Hippocampal formation (tissue), 2 donors: ENCODE measurements at regions not wholly inside any gene's neighbourhood (a gene's known extent, or its start where the extent isn't known, plus 50 kb on each side); places are given as distances from the start of the nearest gene placed in this dataset.
A peak's percentile ranks its signal among the peaks of the same experiment; 100 is the strongest.

Source experiments
- DNase-seq, 2 donors: peaks; one replicate each; lab custom pipeline; 2025; lab: John Stamatoyannopoulos, UW

- DNase-seq, result no peak
Measured at GRCh38 chr6:170083236-170084051, 207.4 kb downstream of the DLL1 start.

- no peak for DNase-seq
Measured at GRCh38 chr6:170082531-170083187, 208.2 kb downstream of the DLL1 start.

GRCh38 chr6:170082067-170082466 lies 208.8 kb downstream of the DLL1 start:
- no peak for DNase-seq

- DNase-seq, result no peak
Measured at GRCh38 chr6:170081556-170081955, 209.3 kb downstream of the DLL1 start.

- DNase-seq, result peak in 1 of 2 donors; percentile 39
Measured at GRCh38 chr6:170080828-170081371, 210.0 kb downstream of the DLL1 start.

GRCh38 chr6:170080169-170080827 lies 210.6 kb downstream of the DLL1 start:
- DNase-seq, result no peak

- DNase-seq, result no peak
Measured at GRCh38 chr6:170076466-170077165, 214.3 kb downstream of the DLL1 start.

- no peak for DNase-seq
Measured at GRCh38 chr6:170075659-170076223, 215.1 kb downstream of the DLL1 start.

- no peak for DNase-seq
Measured at GRCh38 chr6:170074907-170075306, 216.0 kb downstream of the DLL1 start.

- DNase-seq, result no peak
Measured at GRCh38 chr6:170074435-170074834, 216.4 kb downstream of the DLL1 start.

- no peak for DNase-seq
Measured at GRCh38 chr6:170073846-170074245, 217.0 kb downstream of the DLL1 start.

GRCh38 chr6:170072246-170072645 lies 218.6 kb downstream of the DLL1 start:
- no peak for DNase-seq

- DNase-seq, result no peak
Measured at GRCh38 chr6:170069611-170070010, 221.3 kb downstream of the DLL1 start.

GRCh38 chr6:170068496-170068895 lies 222.4 kb downstream of the DLL1 start:
- no peak for DNase-seq

GRCh38 chr6:170067923-170068360 lies 222.9 kb downstream of the DLL1 start:
- DNase-seq, result no peak

GRCh38 chr6:170067181-170067641 lies 223.7 kb downstream of the DLL1 start:
- DNase-seq, result peak in 1 of 2 donors; percentile 10

- DNase-seq, result no peak
Measured at GRCh38 chr6:170066679-170067078, 224.2 kb downstream of the DLL1 start.

GRCh38 chr6:170063851-170064602 lies 226.9 kb downstream of the DLL1 start:
- DNase-seq, result no peak

- no peak for DNase-seq
Measured at GRCh38 chr6:170063431-170063830, 227.4 kb downstream of the DLL1 start.

GRCh38 chr6:170062915-170063241 lies 228.0 kb downstream of the DLL1 start:
- DNase-seq, result no peak
